Liver (tissue), 8 donors: ENCODE measurements at regions not wholly inside any gene's neighbourhood (a gene's known extent, or its start where the extent isn't known, plus 50 kb on each side); places are given as distances from the start of the nearest gene placed in this dataset.

ENCODE experiments used
- DNase-seq: peaks from one replicate; pipeline ENCODE4 v3.0.0-alpha.2; 2017; ENCODE audit warnings: low spot score
- H3K27ac ChIP-seq, 2 donors: one replicate each; pipeline ENCODE4 v1.7.0; 2013; ENCODE audit warnings: inconsistent platforms in 2 of 2, low read length in 2 of 2, control low read depth in 1 of 2, low read depth in 1 of 2, mild to moderate bottlenecking in 1 of 2
- H3K27me3 ChIP-seq, 4 donors: one replicate each; pipeline versions ENCODE4 v1.6.1 to v1.7.0; 2013; ENCODE audit warnings: low read length in 3 of 4, inconsistent platforms in 1 of 4, mild to moderate bottlenecking in 1 of 4, moderate library complexity in 1 of 4; ENCODE audit not compliant: control insufficient read depth in 4 of 4, insufficient read depth in 4 of 4
- H3K36me3 ChIP-seq, 4 donors: one replicate each; pipeline versions ENCODE4 v1.6.1 to v1.7.0; 2013; ENCODE audit warnings: low read length in 3 of 4, mild to moderate bottlenecking in 3 of 4, low read depth in 1 of 4, moderate library complexity in 1 of 4; ENCODE audit not compliant: control insufficient read depth in 4 of 4, insufficient read depth in 3 of 4
- H3K4me1 ChIP-seq, 4 donors: one replicate each; pipeline versions ENCODE4 v1.6.1 to v1.7.0; 2013; ENCODE audit warnings: low read length in 3 of 4, mild to moderate bottlenecking in 3 of 4, moderate library complexity in 1 of 4; ENCODE audit not compliant: control insufficient read depth in 4 of 4, insufficient read depth in 4 of 4
- H3K4me3 ChIP-seq, 3 donors: one replicate each; pipeline versions ENCODE4 v1.6.1 to v1.7.0; 2013; ENCODE audit warnings: low read length in 3 of 3, control low read depth in 1 of 3, low read depth in 1 of 3, mild to moderate bottlenecking in 1 of 3
- H3K9ac ChIP-seq, 2 donors: one replicate each; pipeline ENCODE4 v1.7.0; 2013; ENCODE audit warnings: low read length in 2 of 2, mild to moderate bottlenecking in 2 of 2, moderate library complexity in 2 of 2, control low read depth in 1 of 2, low read depth in 1 of 2
- H3K9me3 ChIP-seq, 4 donors: one replicate each; pipeline versions ENCODE4 v1.6.1 to v1.7.0; 2013; ENCODE audit warnings: low read length in 3 of 4; ENCODE audit not compliant: control insufficient read depth in 4 of 4
- ATF3 ChIP-seq: IDR thresholded peaks from 2 replicates; pipeline ENCODE4 v1.6.1; 2016; ENCODE audit warnings: antibody characterized with exemption
- CTCF ChIP-seq: fragments of 150-350 bp; IDR thresholded peaks from 2 replicates; pipeline ENCODE4 v1.5.1; 2017; ENCODE audit warnings: improper control_type of control experiment, low read depth, low read length; ENCODE audit not compliant: missing input control
- EGR1 ChIP-seq, 2 donors: IDR thresholded peaks; 2 replicates each; pipeline ENCODE4 v1.6.1; 2016 to 2018; ENCODE audit warnings: antibody characterized with exemption in 2 of 2, low read depth in 2 of 2
- FOXA1 ChIP-seq: IDR thresholded peaks from 2 replicates; pipeline ENCODE4 v1.6.1; 2016; ENCODE audit warnings: antibody characterized with exemption
- FOXA2 ChIP-seq: IDR thresholded peaks from 2 replicates; pipeline ENCODE4 v1.6.1; 2016; ENCODE audit warnings: antibody characterized with exemption
- GABPA ChIP-seq, 2 donors: IDR thresholded peaks in 1 of 2; conservative IDR thresholded peaks in 1 of 2; 2 replicates each; pipeline ENCODE4 v1.6.1; 2016; ENCODE audit warnings: antibody characterized with exemption in 2 of 2, mild to moderate bottlenecking in 1 of 2, moderate library complexity in 1 of 2
- HNF4A ChIP-seq, 2 donors: conservative IDR thresholded peaks; 2 replicates each; pipeline ENCODE4 v1.6.1; 2016; ENCODE audit warnings: antibody characterized with exemption in 2 of 2, mild to moderate bottlenecking in 2 of 2
- HNF4G ChIP-seq: IDR thresholded peaks from 2 replicates; pipeline ENCODE4 v1.6.1; 2016; ENCODE audit warnings: antibody characterized with exemption
- JUND ChIP-seq, 2 donors: IDR thresholded peaks; 2 replicates each; pipeline ENCODE4 v1.6.1; 2016; ENCODE audit warnings: antibody characterized with exemption in 2 of 2
- MAX ChIP-seq: IDR thresholded peaks from 2 replicates; pipeline ENCODE4 v1.6.1; 2016; ENCODE audit warnings: antibody characterized with exemption
- NR2F2 ChIP-seq: IDR thresholded peaks from 2 replicates; pipeline ENCODE4 v1.6.1; 2016; ENCODE audit warnings: antibody characterized with exemption
- RAD21 ChIP-seq, 2 donors: IDR thresholded peaks; 2 replicates each; pipeline ENCODE4 v1.6.1; 2016; ENCODE audit warnings: antibody characterized with exemption in 2 of 2, mild to moderate bottlenecking in 2 of 2
- REST ChIP-seq: IDR thresholded peaks from 2 replicates; pipeline ENCODE4 v1.6.1; 2016; ENCODE audit warnings: antibody characterized with exemption, mild to moderate bottlenecking
- RXRA ChIP-seq, 2 donors: IDR thresholded peaks; 2 replicates each; pipeline ENCODE4 v1.6.1; 2017 to 2018; ENCODE audit warnings: antibody characterized with exemption in 2 of 2, mild to moderate bottlenecking in 1 of 2
- SP1 ChIP-seq: IDR thresholded peaks from 2 replicates; pipeline ENCODE4 v1.6.1; 2018; ENCODE audit warnings: antibody characterized with exemption, mild to moderate bottlenecking
- TAF1 ChIP-seq: conservative IDR thresholded peaks from 2 replicates; pipeline ENCODE4 v1.6.1; 2016; ENCODE audit warnings: antibody characterized with exemption, mild to moderate bottlenecking
- YY1 ChIP-seq: IDR thresholded peaks from 2 replicates; pipeline ENCODE4 v1.6.1; 2016; ENCODE audit warnings: antibody characterized with exemption, mild to moderate bottlenecking
- ZBTB33 ChIP-seq: IDR thresholded peaks from 2 replicates; pipeline ENCODE4 v1.6.1; 2016; ENCODE audit warnings: antibody characterized with exemption
- WGBS: extraction: QIAGEN DNeasy Blood & Tissue Kit; methylation state at CpG from one replicate; pipeline ENCODE4 v1.1.7; 2013; 5-methylcytosine and 5-hydroxymethylcytosine counted together
- donor health status: healthy.
- donor health status: healthy.
- donor health status: healthy.
- donor health status: healthy.
- donor health status: healthy.

GRCh38 chr3:77932926-77933325, 893.0 kb downstream of the ROBO2 start:
- no peaks in the 10 kb centered on the region for H3K36me3 ChIP-seq
- DNase-seq: no peak
- no peaks in the 10 kb centered on the region for H3K27me3 ChIP-seq
- H3K27ac ChIP-seq: no peak overlapping the region
- no peak overlapping the region for H3K4me3 ChIP-seq
- no peaks in the 10 kb centered on the region for H3K9me3 ChIP-seq
- 86% methylated on average over 1 of the region's 1 CpG for WGBS
- H3K9ac ChIP-seq: no peak overlapping the region
- no peaks in the 10 kb centered on the region for H3K4me1 ChIP-seq
- no peak for TF ChIP-seq RAD21 (IDR thresholded peaks at IDR 0.05)
- TF ChIP-seq CTCF: no peak
- no peak for TF ChIP-seq ZBTB33
- TF ChIP-seq HNF4G: no peak
- TF ChIP-seq FOXA1: no peak
- TF ChIP-seq HNF4A (conservative IDR thresholded peaks at IDR 0.05): no peak
- TF ChIP-seq YY1: no peak
- TF ChIP-seq GABPA (IDR thresholded peaks at IDR 0.05 in 1 of 2, conservative IDR thresholded peaks at IDR 0.05 in 1 of 2): no peak
- no peak for TF ChIP-seq JUND (IDR thresholded peaks at IDR 0.05)
- no peak for TF ChIP-seq REST
- no peak for TF ChIP-seq TAF1
- no peak for TF ChIP-seq EGR1 (IDR thresholded peaks at IDR 0.05; ENCODE audit: low read depth in 2 of 2)
- no peak for TF ChIP-seq FOXA2
- no peak for TF ChIP-seq NR2F2
- TF ChIP-seq RXRA (IDR thresholded peaks at IDR 0.05): no peak
- no peak for TF ChIP-seq SP1
- no peak for TF ChIP-seq MAX
- TF ChIP-seq ATF3: no peak

GRCh38 chr3:77933926-77934325, 894.0 kb downstream of the ROBO2 start:
- no peak overlapping the region for H3K4me3 ChIP-seq
- H3K27me3 ChIP-seq: no peaks in the 10 kb centered on the region
- WGBS: 86% methylated on average over 2 of the region's 2 CpGs
- no peak overlapping the region for H3K9ac ChIP-seq
- H3K4me1 ChIP-seq: no peaks in the 10 kb centered on the region
- no peak for DNase-seq
- H3K27ac ChIP-seq: no peak overlapping the region
- no peaks in the 10 kb centered on the region for H3K36me3 ChIP-seq
- no peaks in the 10 kb centered on the region for H3K9me3 ChIP-seq
- TF ChIP-seq TAF1 (no peak), RAD21 (IDR thresholded peaks at IDR 0.05) (no peak), FOXA2 (no peak), GABPA (IDR thresholded peaks at IDR 0.05 in 1 of 2, conservative IDR thresholded peaks at IDR 0.05 in 1 of 2) (no peak), ZBTB33 (no peak), ATF3 (no peak), FOXA1 (no peak), CTCF (no peak), RXRA (IDR thresholded peaks at IDR 0.05) (no peak), YY1 (no peak), NR2F2 (no peak)
